Testis (tissue), 2 donors: ENCODE measurements at regions not wholly inside any gene's neighbourhood (a gene's known extent, or its start where the extent isn't known, plus 50 kb on each side); places are given as distances from the start of the nearest gene placed in this dataset.

Source experiments
- DNase-seq: peaks from one replicate; pipeline ENCODE4 v3.0.0-alpha.2; 2019
- H3K27ac ChIP-seq, 2 donors: fragments of 200-600 bp; sonication (generic); one replicate each; pipeline ENCODE4 v1.5.1; 2019
- H3K27me3 ChIP-seq: fragments of 200-600 bp; sonication (generic); one replicate; pipeline ENCODE4 v1.5.1; 2019
- H3K36me3 ChIP-seq: fragments of 200-600 bp; sonication (generic); one replicate; pipeline ENCODE4 v1.5.1; 2017; ENCODE audit warnings: low read depth; ENCODE audit errors: missing control alignments
- H3K4me1 ChIP-seq: fragments of 200-600 bp; sonication (generic); one replicate; pipeline ENCODE4 v1.5.1; 2019
- H3K4me3 ChIP-seq, 2 donors: fragments of 200-600 bp; sonication (generic); one replicate each; pipeline ENCODE4 v1.5.1; 2017 to 2019
- H3K9me3 ChIP-seq: fragments of 200-600 bp; sonication (generic); one replicate; pipeline ENCODE4 v1.5.1; 2017
- POLR2A ChIP-seq: fragments of 450-650 bp; IDR thresholded peaks from one replicate; pipeline ENCODE4 v1.6.1; 2017; ENCODE audit warnings: antibody characterized with exemption, mild to moderate bottlenecking, moderate library complexity
- WGBS, 2 donors: methylation state at CpG; one replicate each; pipeline ENCODE4 v1.1.5; 2018; 5-methylcytosine and 5-hydroxymethylcytosine counted together
- intact Hi-C: fragments of 100-400 bp; cut with DNase I; formaldehyde crosslinking; loops from one replicate; pipeline ENCODE4 v1.15.1; 2023; ENCODE audit warnings: low total_unique reads
- TF ChIP-seq, protein P1 (sequence below), 3 experiments: fragments of 450-650 bp in 2 of 3; fragments of 200-600 bp in 1 of 3; sonication (generic) in 1 of 3; IDR thresholded peaks; one replicate each; pipeline ENCODE4 v1.5.1; 2016 to 2019; ENCODE audit warnings: antibody characterized with exemption in 3 of 3, mild to moderate bottlenecking in 2 of 3, moderate library complexity in 1 of 3

DNA sequence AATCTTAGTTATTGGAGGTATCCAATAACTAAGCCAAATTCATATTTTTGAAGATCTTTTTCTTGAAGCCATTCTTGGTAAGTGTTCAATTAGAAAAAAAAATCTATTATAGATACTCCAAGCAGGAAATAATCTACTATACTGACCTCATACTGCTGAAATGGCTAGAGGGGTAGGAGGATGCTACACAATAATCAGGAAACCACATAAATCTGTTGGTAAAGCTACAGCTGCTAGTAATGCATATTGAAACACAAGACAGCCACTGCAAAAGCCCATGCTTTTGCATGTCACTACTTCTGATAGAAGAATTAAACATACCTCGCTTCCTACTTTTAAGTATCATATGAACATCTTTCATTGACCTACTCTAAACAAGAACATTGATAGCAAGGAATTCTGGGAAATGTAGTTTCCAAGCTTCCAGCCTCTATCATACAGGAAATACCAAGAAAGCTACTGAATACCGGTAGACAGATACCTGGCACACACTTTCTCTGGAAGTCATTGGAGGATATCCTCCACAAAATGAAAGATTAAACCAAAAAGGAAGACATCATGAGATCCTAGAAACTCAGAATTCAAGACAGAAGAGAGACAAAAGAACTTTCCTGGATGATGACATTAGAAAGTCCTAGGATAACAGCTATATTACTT, 103.0 kb upstream of the VAV3 start:
- Histone ChIP-seq H3K36me3 (no peaks in the 10 kb centered on the region), H3K4me1 (no peaks in the 10 kb centered on the region), H3K27me3 (no peaks in the 10 kb centered on the region), H3K4me3 (no peak overlapping the region), H3K9me3 (no peaks in the 10 kb centered on the region), H3K27ac (no peak overlapping the region)
- WGBS, 2 donors: 63 to 70% methylated on average over 2 of the region's 2 CpGs
- DNase-seq: no peak
- TF ChIP-seq, protein P1, sequence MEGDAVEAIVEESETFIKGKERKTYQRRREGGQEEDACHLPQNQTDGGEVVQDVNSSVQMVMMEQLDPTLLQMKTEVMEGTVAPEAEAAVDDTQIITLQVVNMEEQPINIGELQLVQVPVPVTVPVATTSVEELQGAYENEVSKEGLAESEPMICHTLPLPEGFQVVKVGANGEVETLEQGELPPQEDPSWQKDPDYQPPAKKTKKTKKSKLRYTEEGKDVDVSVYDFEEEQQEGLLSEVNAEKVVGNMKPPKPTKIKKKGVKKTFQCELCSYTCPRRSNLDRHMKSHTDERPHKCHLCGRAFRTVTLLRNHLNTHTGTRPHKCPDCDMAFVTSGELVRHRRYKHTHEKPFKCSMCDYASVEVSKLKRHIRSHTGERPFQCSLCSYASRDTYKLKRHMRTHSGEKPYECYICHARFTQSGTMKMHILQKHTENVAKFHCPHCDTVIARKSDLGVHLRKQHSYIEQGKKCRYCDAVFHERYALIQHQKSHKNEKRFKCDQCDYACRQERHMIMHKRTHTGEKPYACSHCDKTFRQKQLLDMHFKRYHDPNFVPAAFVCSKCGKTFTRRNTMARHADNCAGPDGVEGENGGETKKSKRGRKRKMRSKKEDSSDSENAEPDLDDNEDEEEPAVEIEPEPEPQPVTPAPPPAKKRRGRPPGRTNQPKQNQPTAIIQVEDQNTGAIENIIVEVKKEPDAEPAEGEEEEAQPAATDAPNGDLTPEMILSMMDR (IDR thresholded peaks at IDR 0.05): no peak
- TF ChIP-seq POLR2A: no peak
- intact Hi-C loops: no loop called here

DNA sequence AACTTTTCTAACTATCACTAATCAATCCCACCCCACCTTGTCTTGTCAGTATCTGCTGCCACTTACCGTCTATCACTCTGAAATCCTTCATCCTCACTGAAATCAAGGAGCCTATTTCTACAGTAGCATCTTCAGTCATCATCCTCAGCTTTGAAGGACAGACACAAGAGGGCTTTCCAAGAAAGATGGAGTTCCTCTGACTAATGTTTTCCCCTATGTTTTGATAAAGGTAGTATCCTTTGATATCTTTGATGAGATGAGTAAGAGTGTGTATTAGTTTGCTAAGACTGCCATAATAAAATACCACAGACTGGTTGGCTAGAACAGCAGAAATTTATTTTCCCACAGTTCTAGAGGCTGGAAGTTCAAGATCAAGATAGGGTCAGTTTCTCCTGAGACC, 101.8 kb upstream of the VAV3 start:
- no peak for DNase-seq
- intact Hi-C loops: no loop called here
- H3K4me1 ChIP-seq: no peaks in the 10 kb centered on the region
- WGBS, 2 donors: 86 to 100% methylated on average over 1 of the region's 1 CpG
- H3K4me3 ChIP-seq: no peak overlapping the region
- no peaks in the 10 kb centered on the region for H3K9me3 ChIP-seq
- no peaks in the 10 kb centered on the region for H3K27me3 ChIP-seq
- H3K27ac ChIP-seq: no peak overlapping the region
- TF ChIP-seq POLR2A: no peak
- TF ChIP-seq, protein P1 (IDR thresholded peaks at IDR 0.05): no peak
- no peaks in the 10 kb centered on the region for H3K36me3 ChIP-seq

DNA sequence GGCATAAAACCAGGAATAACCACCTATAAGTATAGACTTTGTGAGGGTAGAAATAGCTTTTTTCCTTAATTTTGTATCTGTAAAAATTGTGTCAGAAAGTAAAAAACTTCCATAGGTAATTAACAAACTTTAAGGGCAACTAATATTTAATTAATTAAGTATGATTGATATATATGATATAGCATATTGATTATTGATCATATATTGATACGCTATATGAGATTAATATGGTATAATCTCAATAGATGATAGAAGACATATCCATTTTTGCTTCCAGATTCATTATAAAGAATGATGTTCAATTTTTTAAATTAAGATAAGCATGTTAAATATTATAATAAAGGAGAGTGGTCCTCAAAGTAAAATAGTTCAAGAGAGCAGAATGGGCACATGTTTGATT, 99.3 kb upstream of the VAV3 start:
- Histone ChIP-seq H3K27ac (no peak overlapping the region), H3K4me1 (no peaks in the 10 kb centered on the region), H3K36me3 (no peaks in the 10 kb centered on the region), H3K27me3 (no peaks in the 10 kb centered on the region), H3K4me3 (no peak overlapping the region), H3K9me3 (no peaks in the 10 kb centered on the region)
- intact Hi-C loops: no loop called here
- no peak for DNase-seq
- TF ChIP-seq POLR2A: no peak
- TF ChIP-seq, protein P1 (IDR thresholded peaks at IDR 0.05): no peak
- 43 to 95% methylated on average over 1 of the region's 1 CpG for WGBS, 2 donors

DNA sequence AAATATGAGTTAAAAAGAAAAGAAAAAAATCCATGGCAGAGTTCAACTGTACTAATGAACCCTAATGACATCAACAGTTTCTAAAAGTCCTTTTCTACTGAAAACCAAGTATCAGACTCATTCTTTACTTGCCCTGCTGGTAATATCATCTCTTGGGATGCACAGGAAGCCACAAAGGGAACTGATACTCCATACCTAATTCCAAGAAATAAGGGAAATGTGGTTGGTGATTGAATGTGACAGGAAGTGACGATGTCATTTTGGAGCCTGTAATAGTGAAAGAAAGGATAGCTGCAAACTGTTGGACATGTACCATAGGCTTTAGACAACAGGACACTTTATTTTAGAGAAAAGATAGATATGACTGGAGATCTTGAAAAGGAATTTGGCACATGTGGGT, 98.7 kb upstream of the VAV3 start:
- no peaks in the 10 kb centered on the region for H3K9me3 ChIP-seq
- TF ChIP-seq, protein P1 (IDR thresholded peaks at IDR 0.05): no peak
- TF ChIP-seq POLR2A: no peak
- no peaks in the 10 kb centered on the region for H3K4me1 ChIP-seq
- H3K4me3 ChIP-seq: no peak overlapping the region
- 69 to 83% methylated on average over 1 of the region's 1 CpG for WGBS, 2 donors
- intact Hi-C loops: no loop called here
- no peaks in the 10 kb centered on the region for H3K36me3 ChIP-seq
- no peak overlapping the region for H3K27ac ChIP-seq
- H3K27me3 ChIP-seq: no peaks in the 10 kb centered on the region
- no peak for DNase-seq

DNA sequence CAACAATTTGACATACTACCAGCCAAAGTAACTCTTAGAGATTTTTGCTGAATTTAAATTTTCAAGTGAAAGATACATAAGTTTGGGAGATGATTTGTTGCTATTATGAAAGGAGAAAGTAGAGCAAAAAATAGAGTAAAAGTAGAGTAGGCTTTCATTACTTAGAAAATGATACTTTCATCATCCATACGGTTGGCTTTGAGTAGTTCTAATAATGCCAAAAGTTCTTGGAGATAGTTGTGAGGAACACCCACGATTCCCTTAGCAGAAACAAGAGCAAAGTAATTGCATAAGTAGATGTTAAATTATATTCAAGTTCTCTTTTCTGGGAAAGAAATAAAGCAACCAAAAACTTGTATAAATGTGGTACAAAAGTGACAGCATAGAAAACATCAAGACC, 95.0 kb upstream of the VAV3 start:
- Histone ChIP-seq H3K27me3 (no peaks in the 10 kb centered on the region), H3K36me3 (no peaks in the 10 kb centered on the region), H3K4me1 (no peaks in the 10 kb centered on the region), H3K9me3 (no peaks in the 10 kb centered on the region), H3K4me3 (no peak overlapping the region), H3K27ac (no peak overlapping the region)
- DNase-seq: no peak
- intact Hi-C loops: no loop called here
- 27 to 43% methylated on average over 2 of the region's 2 CpGs for WGBS, 2 donors
- no peak for TF ChIP-seq POLR2A
- TF ChIP-seq, protein P1 (IDR thresholded peaks at IDR 0.05): no peak
